GM21619 (cell line): ENCODE measurements at regions not wholly inside any gene's neighbourhood (a gene's known extent, or its start where the extent isn't known, plus 50 kb on each side); places are given as distances from the start of the nearest gene placed in this dataset.

ENCODE experiments used
- ATAC-seq: cut with Tn5 transposase; IDR thresholded peaks from one replicate; pipeline ENCODE4 v1.9.1; 2021; ENCODE audit not compliant: unreplicated experiment

DNA sequence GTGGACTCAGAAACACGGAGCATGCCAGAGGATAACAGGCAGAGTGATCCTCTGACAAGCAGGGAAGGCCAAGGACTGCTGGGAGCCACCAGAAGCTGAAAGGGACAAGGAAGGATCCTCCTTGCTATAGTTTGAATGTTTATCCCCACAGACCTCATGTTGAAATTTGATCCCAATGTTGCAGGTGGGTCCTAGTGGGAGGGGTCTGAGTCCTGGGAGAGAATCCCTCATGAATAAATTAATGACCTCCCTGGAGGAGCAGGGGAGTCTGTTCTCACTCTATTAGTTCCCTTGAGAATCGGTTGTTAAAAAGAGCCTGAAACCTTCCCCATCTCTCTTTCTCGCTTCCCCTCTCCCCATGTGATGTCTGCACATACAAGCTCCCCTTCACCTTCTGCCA lies 124.4 kb downstream of the FBXO15 start:
- ATAC-seq: no peak

DNA sequence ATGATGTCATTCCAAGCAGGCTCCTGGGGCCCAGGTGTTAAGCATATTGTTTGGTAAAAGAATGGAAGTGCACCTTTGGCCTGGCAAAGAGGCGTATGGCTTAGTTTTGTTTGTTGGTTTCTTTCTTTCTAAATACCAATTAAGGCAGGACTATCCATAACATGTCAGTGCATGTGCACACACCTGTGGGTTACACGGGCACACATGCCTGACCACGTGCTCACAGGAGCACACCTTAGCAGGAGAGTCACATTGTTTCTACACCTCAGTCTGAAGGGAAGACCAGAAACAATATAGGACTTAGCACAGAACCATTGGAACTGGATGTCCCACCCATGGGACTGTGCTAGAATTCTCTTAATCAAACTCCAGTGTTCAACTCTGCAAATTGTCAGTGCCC lies 127.8 kb downstream of the FBXO15 start:
- ATAC-seq: no peak

DNA sequence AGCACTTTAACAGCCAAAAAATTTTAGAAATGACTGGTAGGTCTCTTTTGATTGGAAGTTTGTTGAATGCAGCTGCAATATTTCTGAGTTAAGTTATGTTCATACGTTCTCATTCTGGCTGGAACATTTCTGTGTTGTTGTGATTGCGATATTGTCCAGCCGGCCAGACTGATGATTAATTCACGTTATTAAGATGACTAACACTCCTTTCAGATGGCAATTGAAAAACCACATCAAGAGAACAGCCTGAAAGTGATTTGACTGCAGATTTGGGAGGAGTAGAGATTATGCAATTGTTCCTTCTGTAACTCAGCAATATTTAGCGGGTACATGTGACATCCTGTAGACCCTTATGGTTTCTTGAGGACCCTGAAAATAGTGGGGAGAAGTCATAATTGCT lies 133.7 kb downstream of the FBXO15 start:
- ATAC-seq: no peak

DNA sequence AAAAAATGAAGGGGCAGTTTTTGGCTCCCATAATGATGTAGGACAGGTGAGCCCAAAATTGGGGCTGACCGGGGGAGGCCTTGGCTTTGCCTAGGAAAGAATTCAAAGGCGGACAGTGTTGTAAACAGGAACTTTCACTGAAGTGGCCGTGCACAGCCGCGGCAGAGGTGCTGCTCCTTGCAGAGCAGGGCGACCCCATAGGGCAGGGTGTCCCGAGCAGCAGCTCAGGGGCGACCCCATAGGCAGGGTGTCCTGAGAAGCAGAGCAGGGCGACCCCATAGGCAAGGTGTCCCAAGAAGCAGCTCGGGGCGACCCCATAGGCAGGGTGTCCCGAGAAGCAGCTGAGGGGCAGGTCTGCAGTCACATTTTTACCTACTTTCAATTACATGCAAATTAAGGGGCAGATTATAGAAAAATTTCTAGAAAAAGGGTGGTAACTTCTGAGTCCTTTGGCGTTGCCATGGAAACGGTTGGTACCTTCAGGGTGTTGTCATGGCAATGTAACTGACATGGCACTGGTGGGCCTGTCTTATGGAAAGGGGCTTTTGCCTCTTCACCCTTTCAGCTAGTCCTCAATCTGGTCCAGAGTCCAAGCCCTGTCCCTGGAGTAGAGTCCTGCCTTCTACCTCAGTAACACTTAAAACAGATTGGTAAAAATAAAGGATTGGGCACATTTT lies 134.5 kb downstream of the FBXO15 start:
- ATAC-seq: no peak

DNA sequence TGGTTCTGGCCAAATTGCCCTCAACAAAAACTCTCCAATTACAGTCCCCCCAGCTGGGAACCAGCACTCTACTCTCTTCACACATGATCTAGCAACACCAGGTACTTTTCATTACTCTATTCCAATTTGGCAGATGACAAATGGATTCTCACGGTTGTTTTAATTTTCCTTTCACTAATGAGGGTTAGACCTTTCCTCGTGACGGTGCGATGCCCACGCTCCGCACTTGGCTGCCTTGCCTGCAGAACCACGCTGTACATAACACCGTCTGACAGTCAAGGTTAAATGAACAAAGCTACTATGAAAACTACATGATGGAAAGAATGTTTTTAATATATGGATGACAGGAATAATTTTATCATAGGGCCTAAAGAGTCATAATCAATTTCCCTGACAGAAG lies 141.5 kb downstream of the FBXO15 start:
- ATAC-seq: no peak

DNA sequence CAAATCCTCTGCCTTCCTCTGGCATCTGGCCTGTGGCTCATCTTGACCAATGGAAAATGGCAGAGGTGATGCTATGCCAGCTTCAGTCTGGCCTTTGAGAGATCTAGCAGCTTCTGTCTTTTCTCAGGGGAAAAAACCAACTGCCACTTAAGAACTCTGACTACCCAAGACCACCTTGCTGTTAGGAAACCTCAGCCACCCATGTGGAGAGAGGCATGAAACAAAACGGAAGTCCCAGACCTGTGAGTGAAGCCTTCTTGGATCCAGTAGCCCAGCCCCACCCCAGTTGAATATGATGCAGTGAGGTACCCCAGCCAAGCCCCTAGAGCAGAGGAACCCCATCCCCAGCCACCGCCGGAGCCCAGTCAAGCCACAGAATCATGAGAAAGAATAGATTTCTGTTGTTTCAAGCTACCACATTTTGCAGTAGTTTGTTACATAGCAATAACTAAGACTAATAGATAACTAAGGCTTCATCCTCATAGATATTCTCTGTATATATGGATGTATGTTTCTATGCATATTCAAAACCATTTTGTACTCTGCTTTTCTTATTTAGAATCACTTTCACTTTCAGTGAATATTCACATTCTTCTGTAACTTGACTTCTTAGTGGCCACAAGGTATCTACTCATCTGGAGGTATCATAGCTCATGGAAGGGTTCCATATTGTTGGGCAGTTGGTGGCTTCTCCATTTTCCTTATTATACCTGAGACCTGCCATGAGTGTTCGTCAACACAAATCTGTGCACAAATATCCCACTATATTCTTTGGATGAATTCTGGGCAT lies 142.1 kb downstream of the FBXO15 start:
- ATAC-seq: no peak

DNA sequence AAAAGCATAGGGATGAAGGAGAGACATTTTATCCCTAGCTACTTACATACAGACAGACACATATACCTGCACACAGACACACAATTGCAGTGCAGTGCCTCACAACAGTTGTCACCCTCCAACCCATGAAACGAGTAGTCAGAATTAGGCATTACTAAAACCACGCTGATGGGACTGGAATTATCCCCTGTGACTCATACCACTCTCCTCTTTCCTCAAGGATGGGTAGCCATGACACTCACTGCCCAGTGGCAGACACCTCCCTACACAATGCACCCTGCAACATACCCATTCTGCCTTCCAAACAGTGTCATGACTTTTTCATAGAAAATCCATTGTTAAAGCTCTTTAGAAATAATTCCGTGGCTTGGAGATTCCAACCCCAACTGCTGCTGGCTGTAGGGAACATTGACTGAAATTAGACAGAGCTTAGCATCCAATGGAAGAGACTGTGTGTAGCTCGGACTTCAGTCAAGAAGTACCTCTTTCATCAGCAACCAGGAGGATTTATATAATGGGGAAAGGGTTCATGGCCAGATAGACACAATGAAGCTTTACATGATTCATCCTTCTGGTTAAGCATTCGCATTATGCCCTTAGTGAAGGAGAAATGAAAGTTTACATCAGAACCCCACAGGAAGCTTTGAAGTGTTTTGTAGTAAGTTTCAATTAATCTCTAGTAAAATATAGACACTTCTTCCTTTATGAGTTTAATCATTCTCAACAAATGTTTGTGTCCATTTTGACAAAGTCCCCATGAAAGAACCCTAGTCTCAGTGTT lies 155.2 kb downstream of the FBXO15 start:
- ATAC-seq: no peak

DNA sequence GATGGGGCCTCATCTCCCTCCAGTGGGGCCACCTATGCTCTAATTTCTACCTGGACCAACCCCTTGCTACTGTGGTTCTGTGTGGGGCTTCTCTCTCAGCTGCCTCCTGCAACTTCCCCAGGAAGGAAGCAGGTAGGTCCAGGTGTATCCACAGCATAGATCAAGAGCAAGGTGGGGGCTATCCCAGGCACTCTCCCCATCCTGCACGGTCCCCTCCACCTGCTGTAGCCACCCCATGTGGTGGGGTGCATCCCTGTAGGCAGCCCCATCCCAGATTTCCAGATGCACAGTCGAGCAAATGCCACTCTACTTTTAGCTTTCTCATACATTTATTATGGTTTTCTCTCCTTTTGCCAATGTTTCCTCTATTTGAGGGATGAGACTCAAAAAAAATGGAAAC lies 156.1 kb downstream of the FBXO15 start:
- ATAC-seq: no peak

DNA sequence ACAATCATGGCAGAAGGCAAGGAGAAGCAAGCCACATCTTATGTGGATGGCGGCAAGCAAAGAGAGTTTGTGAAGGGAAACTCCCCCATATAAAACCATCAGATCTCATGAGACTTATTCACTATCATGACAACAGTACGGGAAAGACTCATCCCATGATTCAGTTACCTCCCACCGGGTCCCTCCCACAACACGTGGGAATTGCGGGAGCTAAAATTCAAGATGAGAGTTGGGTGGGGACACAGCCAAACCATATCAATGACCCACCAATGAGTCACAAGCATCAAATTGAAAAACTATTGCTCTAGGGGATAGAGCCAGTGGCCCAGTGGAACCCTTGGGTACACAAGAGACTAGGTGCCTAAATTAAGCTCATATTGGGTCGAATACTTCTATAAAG lies 157.4 kb downstream of the FBXO15 start:
- ATAC-seq: no peak

DNA sequence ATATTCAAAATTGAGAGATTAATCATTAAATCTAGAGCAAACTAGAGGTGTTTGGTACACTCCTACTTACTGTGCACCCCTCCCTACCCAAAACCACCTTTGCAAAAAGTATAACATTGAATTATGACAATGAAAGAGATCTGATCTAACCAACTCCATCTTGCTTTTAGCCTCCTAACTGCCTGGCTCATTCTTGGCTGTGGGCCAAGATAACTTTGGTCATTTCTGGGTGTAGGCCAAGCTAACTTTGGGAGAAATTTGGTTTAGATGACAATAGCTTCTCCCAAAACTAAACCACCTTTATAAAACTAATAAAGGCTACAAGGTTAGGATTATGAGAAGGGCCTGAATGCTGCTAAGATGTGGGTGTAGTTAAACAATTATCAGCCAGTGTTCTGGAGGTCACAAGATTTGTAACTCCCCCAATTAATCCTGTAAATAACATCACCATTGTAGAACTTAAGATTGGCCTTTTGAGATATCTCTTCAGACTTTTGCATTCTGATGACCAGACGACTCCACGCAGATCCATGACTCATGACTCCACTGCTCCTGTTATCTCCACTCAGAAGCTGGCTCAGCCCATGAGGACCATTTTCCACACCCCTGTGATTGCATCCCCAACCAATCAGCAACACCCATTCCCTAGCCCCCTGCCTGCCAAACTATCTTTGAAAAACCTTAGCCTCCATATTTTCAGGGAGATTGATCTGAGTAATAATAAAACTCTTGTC lies 160.2 kb downstream of the FBXO15 start:
- no peak for ATAC-seq

DNA sequence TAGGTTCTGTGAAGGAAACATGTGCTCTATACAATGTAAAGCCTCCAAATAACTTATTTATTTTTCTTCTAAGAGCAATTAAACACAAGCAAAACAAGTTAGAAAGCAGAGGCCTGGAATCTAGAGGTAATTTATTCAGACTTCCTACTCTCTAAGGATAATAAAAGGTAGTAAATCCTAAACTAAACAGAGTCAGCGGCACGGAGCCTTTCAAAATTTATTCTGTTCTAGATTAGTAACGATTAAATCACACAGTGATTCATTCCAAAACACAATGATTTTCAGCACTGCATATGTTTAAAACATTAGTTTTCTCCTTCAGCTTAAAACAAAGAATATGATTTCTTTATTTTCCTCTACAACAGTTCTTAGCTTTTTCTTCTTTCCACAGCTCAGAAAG lies 160.9 kb downstream of the FBXO15 start:
- ATAC-seq: no peak

DNA sequence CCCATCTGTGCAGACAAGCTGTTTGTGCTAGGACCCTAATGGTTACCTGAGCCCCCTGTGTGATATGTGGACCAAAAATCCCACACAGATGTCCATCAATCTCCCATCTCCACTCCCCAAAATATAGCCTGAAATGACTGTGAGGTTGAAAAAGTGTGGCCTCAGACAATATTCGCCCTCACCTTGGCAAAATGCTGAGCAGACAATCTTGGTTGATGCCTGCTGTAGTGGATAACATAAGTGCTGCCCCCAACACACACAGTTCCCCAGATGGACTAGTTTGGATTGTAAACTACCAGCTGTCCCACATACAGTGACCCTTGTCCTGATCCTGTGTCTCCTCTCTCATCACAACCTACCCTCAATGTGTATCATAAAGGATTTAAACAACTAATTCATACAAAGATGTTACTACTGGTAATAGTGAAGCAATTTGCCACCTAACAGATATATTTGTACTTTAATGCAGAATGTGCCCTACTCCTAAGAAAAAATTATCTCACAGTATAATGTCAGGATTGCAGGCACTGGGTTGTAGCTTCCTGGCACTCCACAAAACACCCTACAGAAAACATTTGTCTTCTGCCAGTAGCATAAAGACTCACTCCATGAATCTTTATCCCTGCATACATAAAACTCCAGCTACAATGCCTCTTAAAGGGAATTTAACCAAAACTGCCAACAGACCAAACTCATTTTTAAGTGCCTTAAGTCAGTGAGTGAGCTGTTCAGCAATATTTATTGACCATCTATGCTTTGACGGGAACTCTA lies 161.6 kb downstream of the FBXO15 start:
- no peak for ATAC-seq

DNA sequence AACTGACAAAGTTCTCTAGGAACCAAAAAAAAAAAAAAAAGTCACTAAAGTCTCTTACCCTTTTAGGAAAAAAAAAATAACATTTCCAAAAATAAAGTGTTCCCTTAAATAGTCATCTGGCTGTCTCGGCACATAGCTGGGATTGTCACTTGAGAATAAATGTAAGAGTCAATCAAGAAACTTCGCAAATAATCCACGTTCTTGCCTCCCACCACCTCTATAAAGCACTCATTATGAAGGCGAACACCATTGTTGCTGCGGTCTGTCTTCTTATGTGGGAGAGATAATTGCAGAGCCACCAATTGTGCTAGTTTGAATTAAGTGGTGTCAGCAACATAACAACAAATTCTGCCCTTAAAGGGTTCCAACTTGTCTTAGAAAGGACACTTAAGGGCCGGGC lies 163.7 kb downstream of the FBXO15 start:
- no peak for ATAC-seq

DNA sequence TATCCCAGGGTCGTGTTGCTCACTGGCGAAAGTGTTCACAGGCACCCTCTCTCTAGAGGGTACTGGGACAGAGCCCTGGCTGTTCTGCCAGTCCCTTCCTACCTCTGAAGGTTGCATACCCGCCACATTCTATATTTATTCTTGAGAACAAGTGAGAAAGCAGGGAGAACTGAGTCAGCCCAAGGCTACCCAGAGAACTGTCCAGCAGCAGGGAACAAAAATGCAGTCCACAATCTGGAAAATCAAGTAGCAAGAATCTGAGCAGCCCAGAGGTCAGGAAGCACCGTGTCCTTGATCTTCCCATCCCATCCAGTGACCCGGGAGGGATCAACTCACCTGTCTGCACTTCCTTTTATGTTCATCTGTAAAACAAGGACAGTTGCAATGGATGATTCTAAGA lies 164.1 kb downstream of the FBXO15 start:
- ATAC-seq: no peak

DNA sequence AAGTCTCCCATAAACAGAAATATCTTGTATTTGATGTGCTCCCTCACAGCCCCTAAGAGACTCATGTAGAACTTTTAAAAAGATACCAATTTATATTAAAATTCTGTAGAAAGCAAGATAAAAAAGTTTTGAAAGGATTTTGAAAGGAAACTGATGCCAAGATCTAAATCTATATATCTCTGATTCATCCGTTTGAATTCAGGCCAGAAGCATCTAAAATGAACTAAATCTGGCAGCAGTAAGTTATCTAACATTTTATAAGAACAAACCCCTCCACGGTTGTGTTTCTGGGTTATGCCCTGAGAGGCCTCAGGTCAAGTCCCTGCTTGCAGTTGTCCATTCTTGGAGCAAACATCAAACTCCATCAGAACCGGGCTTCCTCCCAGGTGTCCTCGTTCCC lies 165.8 kb downstream of the FBXO15 start:
- no peak for ATAC-seq

DNA sequence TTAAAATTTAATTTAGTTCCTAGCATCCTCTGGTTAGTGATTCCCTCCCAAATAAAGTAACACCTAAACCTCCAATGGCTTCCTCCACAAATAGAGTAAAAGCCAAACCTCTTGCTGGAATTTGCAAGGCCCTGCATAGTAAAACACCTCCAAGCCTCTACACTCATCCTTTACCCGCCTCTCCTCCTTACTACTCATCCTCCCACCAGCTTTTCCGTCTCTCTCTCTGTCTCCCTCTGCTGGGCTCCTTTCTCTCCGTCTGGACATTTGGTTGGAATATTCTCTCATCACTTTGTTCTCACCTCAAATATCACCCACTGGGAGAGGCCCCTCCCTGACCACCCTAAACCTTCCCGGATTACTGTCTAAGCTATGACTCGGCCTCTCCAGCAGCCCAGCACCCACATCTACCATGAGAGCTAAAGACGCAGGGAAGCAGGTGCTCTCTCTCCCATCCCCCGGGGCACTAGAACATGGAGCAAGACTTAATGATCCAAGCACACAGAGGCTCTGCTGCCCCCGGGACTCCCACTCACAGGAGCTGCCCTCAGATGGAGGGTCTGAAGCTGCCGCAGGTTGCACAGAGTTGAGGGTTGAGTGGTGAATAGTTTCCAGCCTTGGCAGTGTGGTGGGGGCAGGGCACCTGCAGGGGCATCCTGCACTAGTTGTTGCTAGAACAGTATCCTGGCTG lies 167.2 kb downstream of the FBXO15 start:
- ATAC-seq: no peak

DNA sequence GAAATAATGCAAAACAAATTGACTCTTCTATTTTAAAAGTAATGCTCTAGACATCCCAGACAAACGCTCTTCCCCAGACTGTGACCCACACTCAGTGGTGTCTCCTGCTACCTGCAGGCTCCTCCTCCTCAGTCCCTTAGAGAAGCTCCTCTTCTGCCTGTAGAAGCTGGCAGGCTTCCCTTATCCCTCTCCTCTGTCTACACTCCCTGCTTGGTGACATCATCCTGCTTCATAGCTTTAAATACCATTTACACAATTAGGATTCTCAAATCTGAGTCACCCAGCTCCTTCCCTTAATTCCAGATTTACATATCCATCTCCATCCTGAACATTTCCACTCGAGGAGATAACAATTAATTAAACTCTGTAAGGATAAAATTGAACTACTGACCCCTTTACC lies 167.9 kb downstream of the FBXO15 start:
- no peak for ATAC-seq

DNA sequence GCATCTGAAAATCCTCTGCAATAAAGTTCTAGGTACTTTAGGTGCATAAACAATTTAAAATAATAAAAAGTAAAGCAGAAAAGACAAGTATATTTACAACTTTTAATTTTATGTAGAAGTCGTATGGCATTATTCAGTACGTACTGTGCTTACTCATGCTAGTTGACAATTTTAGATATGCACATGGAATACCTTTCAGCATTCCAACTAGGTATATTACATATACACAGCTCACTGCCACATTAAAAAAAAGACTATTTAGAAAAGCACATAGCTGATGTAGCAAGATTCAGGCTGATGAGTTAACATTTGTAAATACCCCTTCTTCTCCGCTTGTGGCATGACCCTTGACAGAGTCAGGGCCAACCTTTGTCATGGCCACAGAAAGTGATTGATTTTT lies 171.2 kb downstream of the FBXO15 start:
- no peak for ATAC-seq

DNA sequence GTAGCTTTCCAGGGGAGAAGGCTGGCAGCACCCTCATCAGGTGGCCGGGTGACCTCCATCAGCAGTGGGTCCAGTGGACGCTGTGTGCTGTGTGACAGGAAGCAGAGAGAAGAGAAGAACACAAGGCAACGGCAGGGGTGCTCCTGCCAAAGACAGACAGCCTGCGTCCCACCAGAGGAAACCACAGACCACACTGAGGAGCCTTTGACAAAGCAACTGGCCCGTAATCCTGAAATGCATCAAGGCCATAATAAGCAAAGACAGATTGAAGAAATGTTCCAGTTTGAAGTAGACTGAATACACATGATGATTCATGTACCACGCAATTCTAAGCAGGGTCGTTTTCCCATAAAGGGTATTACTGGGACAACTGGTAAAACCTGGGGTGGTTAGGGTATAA lies 172.4 kb downstream of the FBXO15 start:
- ATAC-seq: no peak

DNA sequence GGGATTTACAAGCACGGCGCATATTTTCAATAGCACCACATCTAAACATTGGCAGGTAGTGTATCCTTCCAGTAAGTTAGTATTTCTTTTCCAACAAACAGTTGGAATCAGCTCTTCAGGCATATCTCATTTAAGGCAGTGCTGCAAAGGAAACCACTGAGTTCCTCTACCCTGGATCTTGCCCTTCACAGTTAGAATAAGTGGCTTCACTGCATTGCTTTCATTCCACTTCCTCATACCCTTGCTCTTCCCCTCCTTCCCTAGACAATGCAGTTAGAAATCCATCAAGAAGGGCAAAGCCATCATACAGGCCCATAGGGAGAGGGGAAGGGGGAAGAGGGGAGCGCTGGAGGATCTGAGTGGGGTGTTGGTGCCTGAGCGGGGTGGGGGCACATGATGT lies 173.7 kb downstream of the FBXO15 start:
- ATAC-seq: no peak
